ENCODE measurements at regions not wholly inside any gene's neighbourhood (a gene's known extent, or its start where the extent isn't known, plus 50 kb on each side); places are given as distances from the start of the nearest gene placed in this dataset.
"Not testable (repeated sequence)": the region's sequence is repeated elsewhere in the genome, so short reads cannot be mapped to it uniquely, and the experiment has no call there.

DNA sequence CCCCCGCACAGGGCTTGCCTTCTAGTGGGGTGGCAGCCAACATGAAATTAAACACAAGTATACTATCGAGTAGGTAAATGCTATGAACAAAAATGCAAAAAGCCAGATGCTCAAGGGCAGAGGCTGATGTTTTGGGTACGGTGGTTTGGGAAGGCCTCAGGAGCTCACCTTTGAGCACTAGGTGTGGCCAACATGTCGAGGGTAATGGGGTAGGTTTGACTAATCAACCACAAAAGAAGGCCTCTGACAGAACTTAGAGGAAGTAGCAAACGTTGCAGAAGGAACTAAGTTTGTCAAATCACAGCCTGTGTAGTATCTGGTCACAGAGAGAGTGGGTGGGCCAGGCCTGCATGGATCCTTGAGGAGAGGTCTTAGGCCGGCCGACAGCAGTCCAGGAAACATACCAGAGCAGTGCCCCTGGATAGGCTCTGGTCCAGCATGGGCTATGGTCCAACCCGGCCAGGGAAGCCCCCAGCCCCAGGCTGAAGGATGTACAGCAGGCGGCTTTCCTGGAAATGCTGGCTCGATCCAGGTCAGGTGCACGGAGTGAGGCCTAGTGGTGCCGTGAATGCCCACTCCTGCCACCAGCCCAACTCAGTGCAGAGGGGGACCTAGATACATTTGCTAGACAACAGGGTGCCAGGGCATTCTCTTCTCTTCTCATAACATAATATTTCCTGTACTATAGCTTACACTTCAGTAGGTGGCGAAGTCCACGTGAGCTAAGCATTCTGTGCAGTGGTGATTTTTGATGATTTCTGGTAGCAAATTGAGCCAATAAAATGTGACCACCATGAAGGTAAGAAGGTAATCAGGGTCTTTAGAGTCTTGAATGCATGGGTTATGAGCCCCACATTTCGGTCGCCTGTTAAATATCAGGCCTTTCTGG is 56.3 kb upstream of the CD93 start:
- no peak for DNase-seq (ENCODE audit: low read depth in 4 of 4, low spot score in 3 of 4)

DNA sequence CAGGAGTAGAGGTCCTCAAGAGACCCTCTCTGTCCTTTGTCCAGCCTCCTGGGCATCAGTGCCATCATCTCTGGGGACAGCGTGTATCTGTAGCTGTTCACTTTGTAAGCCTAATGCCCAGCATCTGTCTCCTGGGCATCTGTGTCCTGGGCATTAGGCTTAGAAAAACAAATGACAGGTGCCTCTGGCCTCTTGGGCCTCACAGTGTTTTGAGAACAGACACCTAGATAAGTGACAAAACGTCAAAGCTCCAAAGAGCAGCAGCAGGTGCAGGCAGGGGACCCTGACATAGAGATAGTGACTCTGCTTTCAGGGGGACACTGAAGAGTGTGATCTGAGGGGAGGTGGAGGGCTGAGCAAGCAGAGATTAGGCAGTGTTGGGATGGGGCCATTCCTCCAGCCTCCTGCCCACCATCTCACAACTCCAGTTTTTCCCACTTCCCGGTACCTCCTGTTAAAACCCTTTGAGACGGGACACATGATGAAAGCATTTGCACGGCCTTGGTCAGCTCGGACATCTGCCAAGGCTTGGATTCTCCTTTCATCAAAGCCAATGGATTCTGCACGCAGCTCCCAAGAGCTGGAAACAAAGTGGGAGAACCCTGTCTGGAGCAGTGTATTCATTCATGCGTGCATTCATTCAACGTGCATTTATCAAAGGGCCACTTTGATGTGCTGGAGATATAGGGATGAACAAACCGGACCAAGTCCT is 55.5 kb upstream of the CD93 start:
- no peak for DNase-seq (ENCODE audit: low read depth in 4 of 4, low spot score in 3 of 4)

DNA sequence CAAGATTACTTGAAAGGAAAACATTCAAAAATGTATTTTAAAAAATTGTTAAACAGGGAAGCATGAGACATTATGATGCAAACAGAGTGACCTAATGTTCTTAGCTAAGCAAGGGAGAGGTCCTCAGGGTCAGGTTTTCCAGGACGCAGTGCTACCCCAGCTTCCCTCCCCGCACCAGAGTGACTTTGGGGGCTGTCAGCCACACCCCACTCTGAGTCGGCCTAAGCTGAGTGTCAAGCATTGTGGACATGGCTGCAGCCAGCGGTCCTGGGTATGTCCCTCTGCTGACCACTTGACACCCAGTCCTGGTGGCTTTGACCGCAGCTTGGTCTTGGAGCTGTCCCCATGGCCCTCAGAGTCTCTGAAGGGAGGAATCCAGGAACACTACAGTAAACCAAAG is 54.9 kb upstream of the CD93 start:
- DNase-seq (ENCODE audit: low read depth in 4 of 4, low spot score in 3 of 4) = no peak

DNA sequence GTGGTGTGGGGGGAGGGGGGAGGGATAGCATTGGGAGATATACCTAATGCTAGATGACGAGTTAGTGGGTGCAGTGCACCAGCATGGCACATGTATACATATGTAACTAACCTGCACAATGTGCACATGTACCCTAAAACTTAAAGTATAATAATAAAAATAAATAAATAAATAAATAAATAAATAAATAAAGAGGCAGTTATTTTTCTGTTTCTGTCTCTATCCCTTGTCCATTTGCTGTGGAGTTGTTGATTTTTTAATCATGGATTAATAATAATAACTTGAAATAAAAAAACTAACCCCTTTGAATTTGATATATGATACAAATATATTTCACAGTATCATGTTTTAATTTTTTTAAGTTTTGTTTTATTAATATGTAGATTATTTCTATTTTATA is 53.9 kb upstream of the CD93 start:
- DNase-seq (ENCODE audit: low read depth in 4 of 4, low spot score in 3 of 4) = not testable (repeated sequence)

DNA sequence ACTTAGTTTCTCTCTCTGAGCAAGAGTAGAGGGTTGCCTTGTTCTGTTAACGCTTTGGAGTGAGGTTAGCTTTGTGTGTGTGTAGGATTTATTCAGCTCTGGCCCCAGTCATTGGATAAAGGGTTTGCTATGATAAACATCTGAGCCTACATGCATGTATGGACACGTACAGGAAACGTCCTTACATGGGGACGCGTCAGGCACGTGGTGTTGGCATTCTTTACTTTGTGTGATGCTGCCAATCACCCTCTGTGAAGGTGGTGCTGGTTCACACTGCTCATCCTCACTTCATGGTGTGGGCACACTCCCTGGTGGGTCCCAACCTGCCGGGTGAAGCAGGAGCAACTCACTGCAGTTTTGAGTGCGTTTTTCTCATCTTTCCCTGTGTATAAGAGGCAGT is 53.4 kb upstream of the CD93 start:
- DNase-seq (ENCODE audit: low read depth in 4 of 4, low spot score in 3 of 4) = no peak

DNA sequence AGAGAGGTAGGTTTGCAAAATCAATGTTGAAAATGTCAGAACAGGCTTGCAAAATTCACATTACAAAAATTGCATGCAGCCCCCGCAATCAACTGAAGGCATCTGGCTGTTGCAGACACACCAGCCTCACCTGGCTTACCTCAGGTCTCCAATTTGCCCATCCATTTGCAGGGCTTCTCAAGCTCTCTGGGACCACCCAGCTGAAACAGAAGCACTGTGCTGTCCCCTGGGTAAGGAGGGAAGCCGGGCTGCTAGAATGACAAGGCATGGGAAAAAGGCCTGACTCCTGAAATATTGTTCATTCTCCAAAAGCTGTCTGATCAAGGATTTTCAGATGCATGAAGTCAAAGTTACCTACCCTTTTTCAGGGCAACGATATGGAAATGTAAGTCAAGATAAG is 52.6 kb upstream of the CD93 start:
- no peak for DNase-seq (ENCODE audit: low read depth in 4 of 4, low spot score in 3 of 4)

DNA sequence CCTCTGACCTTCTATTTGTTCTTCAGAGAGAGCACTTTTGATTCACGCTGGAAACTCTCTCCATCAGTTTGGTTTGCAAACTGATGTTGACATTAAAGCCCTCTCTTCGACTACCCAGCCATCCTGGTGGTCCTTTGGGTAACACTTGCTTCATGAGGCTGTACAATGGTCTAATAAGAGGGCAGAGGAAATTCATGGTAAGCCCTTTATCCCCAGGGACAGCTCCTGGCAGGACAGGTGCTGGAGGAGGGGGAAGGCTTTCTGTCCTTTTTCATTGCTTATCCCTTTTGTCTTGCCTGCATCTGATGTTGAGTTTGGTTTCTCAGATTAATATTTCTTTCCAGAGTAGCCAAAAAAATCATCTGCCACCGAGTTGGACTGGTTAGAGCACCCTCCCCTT is 52.1 kb upstream of the CD93 start:
- no peak for DNase-seq (ENCODE audit: low read depth in 4 of 4, low spot score in 3 of 4)

DNA sequence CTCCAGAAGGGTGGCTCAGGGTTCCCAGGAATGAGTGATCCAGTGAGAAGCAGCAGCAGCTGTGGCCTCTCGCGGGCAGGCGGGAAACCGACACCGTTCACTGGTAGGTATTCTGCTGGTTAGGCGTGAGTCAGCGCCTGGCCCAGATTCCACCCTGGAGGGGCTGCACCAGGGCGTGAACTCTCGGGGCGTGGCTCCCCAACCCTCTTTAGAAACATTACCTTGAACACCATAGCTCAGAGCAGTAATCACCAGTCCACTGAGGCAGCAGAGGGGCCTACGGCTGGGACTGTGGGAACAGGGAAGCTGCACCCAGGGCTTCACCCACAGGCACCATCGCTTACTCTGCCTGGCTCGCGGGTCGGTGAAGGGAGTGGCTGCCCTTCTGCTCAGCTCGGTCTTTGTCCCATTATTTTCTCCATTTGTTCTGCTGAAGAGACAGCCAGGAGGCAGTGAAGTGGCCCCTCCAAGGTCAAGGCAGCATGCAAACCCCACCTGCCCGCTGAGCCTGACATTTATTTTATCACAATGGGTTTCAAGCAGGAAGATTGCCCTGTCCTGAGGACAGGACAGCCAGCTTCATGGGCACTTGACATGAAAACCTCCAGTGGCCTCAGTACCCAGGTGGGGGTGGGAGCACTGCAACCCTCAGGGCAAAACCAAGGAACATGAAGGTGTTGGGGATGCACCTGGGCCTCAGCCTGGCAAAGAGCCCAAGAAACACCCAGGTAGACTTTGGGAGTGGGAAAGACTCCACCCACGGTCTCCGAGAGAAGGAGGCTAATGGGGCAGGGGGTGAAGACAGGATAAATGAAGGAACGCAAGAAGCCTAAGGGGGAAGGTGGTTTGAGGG is 51.0 kb upstream of the CD93 start:
- DNase-seq (ENCODE audit: low read depth in 4 of 4, low spot score in 3 of 4) = no peak

DNA sequence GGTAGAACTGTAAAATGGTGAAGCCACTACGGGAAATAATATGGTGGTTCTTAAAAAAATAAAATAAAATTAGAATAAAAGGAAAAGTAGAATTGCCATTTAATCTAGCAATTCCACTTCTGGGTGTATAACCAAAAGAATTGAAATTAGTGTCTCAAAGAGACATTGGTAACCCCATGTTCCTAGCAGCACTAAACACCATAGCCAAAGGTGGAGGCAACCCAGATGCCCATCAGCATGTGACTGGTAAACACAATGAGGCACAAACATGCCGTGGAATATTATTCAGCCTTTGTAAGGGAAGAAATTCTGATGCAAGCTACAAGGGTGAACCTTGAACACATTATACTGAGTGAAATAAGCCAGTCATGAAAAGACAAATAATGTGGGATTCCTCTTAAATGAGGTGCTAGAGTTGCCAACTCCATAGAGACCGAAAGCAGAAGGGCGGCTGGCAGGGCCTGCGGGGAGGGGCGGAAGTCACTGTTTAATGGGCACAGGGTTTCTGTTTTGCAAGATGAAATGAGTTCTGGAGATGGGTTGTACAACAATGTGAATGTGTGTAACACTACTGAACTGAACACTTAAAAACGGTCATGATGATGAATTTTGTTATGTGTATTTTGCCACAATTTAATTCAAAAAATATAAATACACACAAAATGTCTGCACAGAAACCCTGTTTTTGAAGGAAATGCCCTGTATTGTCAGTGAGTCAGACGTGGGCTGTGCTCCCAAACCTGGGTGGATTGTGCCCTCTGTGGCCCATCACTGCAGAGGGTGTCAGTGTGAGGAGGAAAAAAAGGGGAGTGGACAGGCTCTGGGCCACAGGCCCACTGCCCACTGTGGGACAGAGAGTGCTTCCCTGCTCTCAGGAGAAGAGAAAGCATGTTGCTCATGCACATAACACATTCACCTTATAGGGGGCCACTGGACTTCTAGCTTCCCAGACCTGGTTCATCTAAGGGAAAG is 49.6 kb upstream of the CD93 start:
- DNase-seq (ENCODE audit: low read depth in 4 of 4, low spot score in 3 of 4) = no peak
